Spleen (tissue), 11 donors: ENCODE measurements at regions not wholly inside any gene's neighbourhood (a gene's known extent, or its start where the extent isn't known, plus 50 kb on each side); places are given as distances from the start of the nearest gene placed in this dataset.
"Not testable (repeated sequence)": the region's sequence is repeated elsewhere in the genome, so short reads cannot be mapped to it uniquely, and the experiment has no call there.

Experiments used
- DNase-seq: peaks from one replicate; pipeline ENCODE4 v3.0.0-alpha.2; 2020
- H3K27ac ChIP-seq, 8 donors: fragments of 200-600 bp; sonication (generic) in 7 of 8; 1 replicate in 4 of 8; 2 replicates in 4 of 8; pipeline versions ENCODE4 v1.5.0 to v1.8.0; 2016 to 2021; ENCODE audit warnings: inconsistent platforms in 4 of 8, mild to moderate bottlenecking in 4 of 8, moderate library complexity in 1 of 8
- H3K27me3 ChIP-seq, 7 donors: fragments of 200-600 bp; sonication (generic) in 6 of 7; replicated peaks in 1 of 7; 1 replicate in 4 of 7; 2 replicates in 3 of 7; pipeline versions ENCODE4 v1.5.0 to v1.8.0; 2016 to 2021; ENCODE audit warnings: inconsistent platforms in 3 of 7, mild to moderate bottlenecking in 1 of 7
- H3K36me3 ChIP-seq, 6 donors: fragments of 200-600 bp; sonication (generic) in 5 of 6; 1 replicate in 4 of 6; 2 replicates in 2 of 6; pipeline versions ENCODE4 v1.5.0 to v1.8.0; 2016 to 2021; ENCODE audit warnings: inconsistent platforms in 2 of 6
- H3K4me1 ChIP-seq, 6 donors: fragments of 200-600 bp; sonication (generic) in 5 of 6; 1 replicate in 3 of 6; 2 replicates in 3 of 6; pipeline versions ENCODE4 v1.5.0 to v1.8.0; 2016 to 2021; ENCODE audit warnings: inconsistent platforms in 3 of 6
- H3K4me3 ChIP-seq, 8 donors: fragments of 200-600 bp; sonication (generic) in 7 of 8; 1 replicate in 4 of 8; 2 replicates in 4 of 8; pipeline versions ENCODE4 v1.5.0 to v1.8.0; 2016 to 2021; ENCODE audit warnings: inconsistent platforms in 4 of 8, mild to moderate bottlenecking in 4 of 8, moderate library complexity in 2 of 8
- H3K9me3 ChIP-seq, 8 donors: fragments of 200-600 bp; sonication (generic) in 7 of 8; 1 replicate in 4 of 8; 2 replicates in 4 of 8; pipeline versions ENCODE4 v1.5.0 to v1.8.0; 2016 to 2021; ENCODE audit warnings: inconsistent platforms in 4 of 8
- CTCF ChIP-seq, 11 experiments: fragments of 200-600 bp in 7 of 11; fragments of 450-650 bp in 4 of 11; sonication (generic) in 4 of 11; IDR thresholded peaks in 8 of 11; conservative IDR thresholded peaks in 3 of 11; 1 replicate in 7 of 11; 2 replicates in 4 of 11; pipeline versions ENCODE4 v1.4.0 to v1.8.0; 2016 to 2021; ENCODE audit warnings: antibody characterized with exemption in 11 of 11, inconsistent platforms in 4 of 11, mild to moderate bottlenecking in 1 of 11
- POLR2A ChIP-seq, 3 donors: fragments of 450-650 bp; IDR thresholded peaks; one replicate each; pipeline ENCODE4 v1.5.1; 2017; ENCODE audit warnings: antibody characterized with exemption in 3 of 3, mild to moderate bottlenecking in 1 of 3
- POLR2AphosphoS5 ChIP-seq, 3 donors: sonication (generic); formaldehyde crosslinking; IDR thresholded peaks; one replicate each; pipeline ENCODE4 v1.5.1; 2017; ENCODE audit warnings: antibody characterized with exemption in 3 of 3
- WGBS, 5 donors: extraction: QIAGEN DNeasy Blood & Tissue Kit in 3 of 5; methylation state at CpG; one replicate each; pipeline versions ENCODE4 v1.1.5 to v1.1.7; 2013 to 2018; 5-methylcytosine and 5-hydroxymethylcytosine counted together
- intact Hi-C: fragments of 100-400 bp; cut with DNase I; formaldehyde crosslinking; loops from one replicate; pipeline ENCODE4 v1.15.0; 2023; ENCODE audit warnings: low total_unique reads
- donor health status: healthy with polysubstance abuse.
- donor health status: DM: no; HTN: no; CAD: no; lungs with moderate emphysema.
- donor health status: DM: no; HTN: no; CAD: no.
- donor health status: Bipolar disorder and iron deficiency.
- donor health status: healthy.
- donor health status: DM: no; HTN: no; CAD: no.
- donor health status: DM: yes; HTN: yes; CAD: no.

DNA sequence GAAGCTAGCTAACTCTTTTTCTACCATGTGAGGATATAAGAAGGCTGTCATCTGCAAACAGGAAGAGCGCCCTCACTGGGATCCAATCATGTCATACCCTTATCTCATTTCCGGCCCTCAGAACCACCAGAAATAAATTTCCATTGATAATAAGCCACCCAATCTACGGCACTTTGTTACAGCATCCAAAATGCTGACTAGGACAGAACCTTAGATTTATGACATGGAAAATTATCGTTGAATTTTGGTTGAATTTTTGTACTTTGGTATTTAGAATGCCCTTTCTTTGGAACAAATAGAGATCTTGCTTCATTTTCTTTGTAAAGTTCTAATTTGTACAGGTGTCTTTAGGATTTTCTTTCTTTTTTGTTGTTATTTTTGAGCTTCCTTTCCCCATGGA, 53.3 kb upstream of the CYLC2 start:
- no peaks in the 10 kb centered on the region for H3K27me3 ChIP-seq
- DNase-seq: no peak
- no peak overlapping the region for H3K27ac ChIP-seq
- H3K36me3 ChIP-seq: no peaks in the 10 kb centered on the region
- no peak overlapping the region for H3K4me3 ChIP-seq
- intact Hi-C loops: no loop called here
- no peaks in the 10 kb centered on the region for H3K4me1 ChIP-seq
- peaks cover 0 to 9% (median 0%) of the 10 kb centered on the region in 8 donors for H3K9me3 ChIP-seq
- TF ChIP-seq POLR2AphosphoS5 (IDR thresholded peaks at IDR 0.05): no peak
- no peak for TF ChIP-seq CTCF (IDR thresholded peaks at IDR 0.05 in 8 of 11, conservative IDR thresholded peaks at IDR 0.05 in 3 of 11)
- TF ChIP-seq POLR2A (IDR thresholded peaks at IDR 0.05): no peak
- WGBS, 5 donors: 69 to 82% (median 76%) methylated on average over 4 of the region's 4 CpGs

DNA sequence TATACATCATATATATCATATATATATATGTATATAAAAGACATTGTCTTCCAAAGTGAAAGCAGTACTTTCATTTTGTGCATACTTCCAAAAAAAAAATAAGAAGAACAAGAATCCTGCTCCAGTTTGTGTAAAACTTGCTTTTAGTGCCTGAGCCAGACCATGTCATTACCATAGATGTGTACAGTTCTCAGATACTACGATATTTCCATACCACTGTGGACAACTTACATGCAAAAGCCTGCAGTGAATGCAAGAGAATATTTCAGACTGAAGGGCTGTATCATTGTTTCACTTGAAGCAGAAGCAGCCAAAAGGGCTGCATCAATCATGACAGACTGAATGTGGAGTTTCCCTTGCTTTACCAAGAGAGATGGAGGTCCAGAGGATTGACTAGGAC, 72.6 kb upstream of the CYLC2 start:
- intact Hi-C loops: no loop called here

GRCh38 chr9:102911185-102911584, 83.9 kb upstream of the CYLC2 start:
- no peaks in the 10 kb centered on the region for H3K36me3 ChIP-seq
- 16 to 37% (median 22%) methylated on average over 2 of the region's 2 CpGs for WGBS, 5 donors

More for the DNA sequence above, 72.6 kb upstream of the CYLC2 start:
- H3K27me3 ChIP-seq: no peaks in the 10 kb centered on the region
- peaks cover 0 to 5% (median 0%) of the 10 kb centered on the region in 8 donors for H3K9me3 ChIP-seq
- no peak overlapping the region for H3K27ac ChIP-seq
- WGBS, 5 donors: 75 to 85% (median 78%) methylated on average over 1 of the region's 1 CpG
- no peak for TF ChIP-seq POLR2AphosphoS5 (IDR thresholded peaks at IDR 0.05)
- TF ChIP-seq POLR2A (IDR thresholded peaks at IDR 0.05): no peak
- no peak for TF ChIP-seq CTCF (IDR thresholded peaks at IDR 0.05 in 8 of 11, conservative IDR thresholded peaks at IDR 0.05 in 3 of 11)
- H3K36me3 ChIP-seq: no peaks in the 10 kb centered on the region
- no peak overlapping the region for H3K4me3 ChIP-seq
- no peak for DNase-seq
- no peaks in the 10 kb centered on the region for H3K4me1 ChIP-seq

DNA sequence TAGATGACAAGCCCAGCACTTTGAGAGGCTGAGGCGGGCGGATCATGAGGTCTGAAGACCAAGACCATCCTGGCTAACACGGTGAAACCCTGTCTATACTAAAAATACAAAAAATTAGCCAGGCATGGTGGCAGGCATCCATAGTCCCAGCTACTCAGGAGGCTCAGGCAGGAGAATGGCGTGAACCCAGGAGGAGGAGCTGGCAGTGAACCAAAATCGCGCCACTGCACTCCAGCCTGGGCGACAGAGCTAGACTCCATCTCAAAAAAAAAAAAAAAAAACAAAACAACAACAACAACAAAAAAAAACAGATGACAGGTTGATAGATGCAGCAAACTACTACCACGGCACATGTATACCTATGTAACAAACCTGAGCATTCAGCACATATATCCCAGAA, 89.3 kb upstream of the CYLC2 start:
- intact Hi-C loops, DNase-seq, H3K27ac ChIP-seq, H3K4me3 ChIP-seq, H3K36me3 ChIP-seq, H3K4me1 ChIP-seq, H3K27me3 ChIP-seq: not testable (repeated sequence)
- H3K9me3 ChIP-seq: peaks cover 0 to 33% (median 28%) of the 10 kb centered on the region in 8 donors
- 87 to 94% (median 90%) methylated on average over 8 of the region's 8 CpGs for WGBS, 5 donors

More at GRCh38 chr9:102911185-102911584, 83.9 kb upstream of the CYLC2 start:
- no peak overlapping the region for H3K4me3 ChIP-seq
- H3K27ac ChIP-seq: no peak overlapping the region
- no peaks in the 10 kb centered on the region for H3K27me3 ChIP-seq
- intact Hi-C loops: no loop called here
- H3K4me1 ChIP-seq: no peaks in the 10 kb centered on the region
- DNase-seq: no peak
- TF ChIP-seq POLR2A (IDR thresholded peaks at IDR 0.05): no peak
- TF ChIP-seq CTCF (IDR thresholded peaks at IDR 0.05 in 8 of 11, conservative IDR thresholded peaks at IDR 0.05 in 3 of 11): no peak
- TF ChIP-seq POLR2AphosphoS5 (IDR thresholded peaks at IDR 0.05): no peak
- H3K9me3 ChIP-seq: peaks cover 0 to 7% (median 0%) of the 10 kb centered on the region in 8 donors

- TF ChIP-seq POLR2AphosphoS5 (IDR thresholded peaks at IDR 0.05) (no peak), POLR2A (IDR thresholded peaks at IDR 0.05) (no peak), CTCF (IDR thresholded peaks at IDR 0.05 in 8 of 11, conservative IDR thresholded peaks at IDR 0.05 in 3 of 11) (no peak)
- DNase-seq: no peak
- H3K27me3 ChIP-seq: no peaks in the 10 kb centered on the region
- H3K36me3 ChIP-seq: no peaks in the 10 kb centered on the region
- H3K9me3 ChIP-seq: peaks cover 0 to 8% (median 0%) of the 10 kb centered on the region in 8 donors
- no peaks in the 10 kb centered on the region for H3K4me1 ChIP-seq
- no peak overlapping the region for H3K27ac ChIP-seq
- 92 to 97% (median 93%) methylated on average over 2 of the region's 2 CpGs for WGBS, 5 donors
- intact Hi-C loops: no loop called here
- H3K4me3 ChIP-seq: no peak overlapping the region
Observed at GRCh38 chr9:102892025-102892424, 103.1 kb upstream of the CYLC2 start.

DNA sequence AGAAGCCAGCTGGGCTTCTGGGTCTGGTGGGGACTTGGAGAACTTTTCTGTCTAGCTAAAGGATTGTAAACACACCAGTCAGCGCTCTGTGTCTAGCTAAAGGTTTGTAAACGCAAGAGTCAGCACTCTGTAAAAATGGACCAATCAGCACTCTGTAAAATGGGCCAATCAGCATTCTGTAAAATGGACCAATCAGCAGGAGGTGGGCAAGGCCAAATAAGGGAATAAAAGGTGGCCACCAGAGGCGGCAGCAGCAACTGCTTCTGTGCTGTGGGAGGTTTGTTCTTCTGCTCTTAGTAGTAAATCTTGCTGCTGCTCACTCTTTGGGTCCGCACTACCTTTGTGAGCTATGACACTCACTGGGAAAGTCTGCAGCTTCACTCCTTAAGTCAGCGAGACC, 106.4 kb upstream of the CYLC2 start:
- H3K27me3 ChIP-seq, H3K27ac ChIP-seq, H3K36me3 ChIP-seq, H3K9me3 ChIP-seq, intact Hi-C loops, H3K4me3 ChIP-seq, DNase-seq, H3K4me1 ChIP-seq: not testable (repeated sequence)
- 86 to 94% (median 90%) methylated on average over 5 of the region's 5 CpGs for WGBS, 5 donors
